ENCODE measurements at regions not wholly inside any gene's neighbourhood (a gene's known extent, or its start where the extent isn't known, plus 50 kb on each side); places are given as distances from the start of the nearest gene placed in this dataset.

GRCh38 chr6:10080561-10080960, 334.3 kb downstream of the TFAP2A start:
- Histone ChIP-seq H3K79me1 (ENCODE audit: insufficient read depth, low read depth, low read length, poor library complexity, severe bottlenecking) (no peaks in the 10 kb centered on the region), H4K20me1 (ENCODE audit: control insufficient read depth, insufficient read depth, insufficient read length) (no peaks in the 10 kb centered on the region), H3T11ph (ENCODE audit: low read length) (no peak overlapping the region), H3K4ac (ENCODE audit: low read depth, low read length) (no peak overlapping the region), H3K14ac (ENCODE audit: insufficient read depth, low read length) (no peak overlapping the region), H2BK15ac (ENCODE audit: low read depth, low read length) (no peak overlapping the region), H3K79me2 (ENCODE audit: insufficient read depth, low read length) (no peaks in the 10 kb centered on the region), H3K9ac (ENCODE audit: extremely low read depth, insufficient read length, low read length) (no peak overlapping the region), H3K23me2 (ENCODE audit: insufficient read length, low read depth, low read length, poor library complexity, severe bottlenecking) (no peaks in the 10 kb centered on the region), H2AK5ac (ENCODE audit: insufficient read length, low read length) (no peak overlapping the region), H3K56ac (ENCODE audit: insufficient read length, low read depth, low read length) (no peak overlapping the region), H3K4me2 (ENCODE audit: insufficient read depth, insufficient read length, low read length) (no peak overlapping the region), H4K91ac (ENCODE audit: insufficient read length, low read depth, low read length) (no peak overlapping the region), H3K23ac (ENCODE audit: insufficient read length, low read depth, low read length) (no peak overlapping the region), H3K4me1 (ENCODE audit: insufficient read depth, low read length) (no peaks in the 10 kb centered on the region), H2BK12ac (ENCODE audit: insufficient read length, low read depth, low read length) (no peak overlapping the region), H3K9me3 (ENCODE audit: control insufficient read depth, low read depth, low read length) (no peaks in the 10 kb centered on the region), H2BK120ac (ENCODE audit: low read depth, low read length, poor library complexity, severe bottlenecking) (no peak overlapping the region), H4K8ac (replicated peaks; ENCODE audit: insufficient read length, low read depth, low read length) (no peak overlapping the region), H2BK5ac (ENCODE audit: insufficient read length, low read length) (no peak overlapping the region), H3K27ac (ENCODE audit: insufficient read length, low read depth, low read length) (no peak overlapping the region), H2AFZ (ENCODE audit: low read length) (no peak overlapping the region), H2BK20ac (ENCODE audit: low read depth, low read length, poor library complexity, severe bottlenecking) (no peak overlapping the region), H4K5ac (ENCODE audit: insufficient read length, low read depth, low read length) (no peak overlapping the region), H3K27me3 (ENCODE audit: insufficient read depth, low read length) (no peaks in the 10 kb centered on the region), H3K18ac (ENCODE audit: insufficient read length, low read depth, low read length) (no peak overlapping the region)
- TF ChIP-seq, protein P1, sequence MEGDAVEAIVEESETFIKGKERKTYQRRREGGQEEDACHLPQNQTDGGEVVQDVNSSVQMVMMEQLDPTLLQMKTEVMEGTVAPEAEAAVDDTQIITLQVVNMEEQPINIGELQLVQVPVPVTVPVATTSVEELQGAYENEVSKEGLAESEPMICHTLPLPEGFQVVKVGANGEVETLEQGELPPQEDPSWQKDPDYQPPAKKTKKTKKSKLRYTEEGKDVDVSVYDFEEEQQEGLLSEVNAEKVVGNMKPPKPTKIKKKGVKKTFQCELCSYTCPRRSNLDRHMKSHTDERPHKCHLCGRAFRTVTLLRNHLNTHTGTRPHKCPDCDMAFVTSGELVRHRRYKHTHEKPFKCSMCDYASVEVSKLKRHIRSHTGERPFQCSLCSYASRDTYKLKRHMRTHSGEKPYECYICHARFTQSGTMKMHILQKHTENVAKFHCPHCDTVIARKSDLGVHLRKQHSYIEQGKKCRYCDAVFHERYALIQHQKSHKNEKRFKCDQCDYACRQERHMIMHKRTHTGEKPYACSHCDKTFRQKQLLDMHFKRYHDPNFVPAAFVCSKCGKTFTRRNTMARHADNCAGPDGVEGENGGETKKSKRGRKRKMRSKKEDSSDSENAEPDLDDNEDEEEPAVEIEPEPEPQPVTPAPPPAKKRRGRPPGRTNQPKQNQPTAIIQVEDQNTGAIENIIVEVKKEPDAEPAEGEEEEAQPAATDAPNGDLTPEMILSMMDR (conservative IDR thresholded peaks at IDR 0.05) = no peak
- Mint-ChIP-seq H3K9me3 (no peaks in the 10 kb centered on the region; a peak in 1 of 5 replicates), H3K4me3 (no peak overlapping the region), H3K4me1 (no peaks in the 10 kb centered on the region), H3K36me3 (ENCODE audit: insufficient read depth in 1 of 3, low read depth in 3 of 3) (no peaks in the 10 kb centered on the region), H3K27me3 (ENCODE audit: low read depth) (peaks cover 1% of the 10 kb centered on the region; the same call in 1 of the 2 replicates), H3K27ac (no peak overlapping the region)
- no peak for DNase-seq
- no CpG with 5 or more reads among the region's 4 CpGs for WGBS (ENCODE audit: extremely low coverage, insufficient read length, low lambda C conversion rate)

Data from H9 (cell line).